Erythroblast (primary cell): ENCODE measurements at regions not wholly inside any gene's neighbourhood (a gene's known extent, or its start where the extent isn't known, plus 50 kb on each side); places are given as distances from the start of the nearest gene placed in this dataset.

Experiments used
- GATA1 ChIP-seq: IDR thresholded peaks from 2 replicates; pipeline ENCODE4 v1.6.1; 2011; ENCODE audit warnings: low read depth, mild to moderate bottlenecking, control low read depth, low read length, moderate library complexity
- POLR2A ChIP-seq: IDR thresholded peaks from 2 replicates; pipeline ENCODE4 v1.6.1; 2011; ENCODE audit warnings: mild to moderate bottlenecking, low read length

DNA sequence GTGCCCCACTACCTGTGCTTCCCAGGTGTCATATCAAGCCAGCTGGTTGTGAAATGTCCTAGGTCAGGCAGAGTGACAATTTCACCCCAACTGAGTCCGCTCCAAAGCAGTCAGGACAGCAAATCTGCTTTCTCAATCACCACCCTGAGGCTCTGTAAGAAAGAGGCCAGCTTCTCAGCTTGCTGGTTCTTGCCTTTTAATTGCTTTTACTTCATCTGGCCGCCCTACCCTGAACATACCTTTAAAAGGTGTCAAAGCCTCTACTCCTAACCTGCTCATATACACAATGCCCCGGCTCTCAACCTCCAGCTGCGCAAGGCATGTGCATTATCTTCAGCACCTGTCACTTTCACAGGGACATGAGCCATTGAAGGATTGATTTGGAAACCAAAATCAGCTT lies 581.6 kb downstream of the NPHP4 start:
- no peak for TF ChIP-seq POLR2A
- TF ChIP-seq GATA1 = no peak
